ENCODE measurements at regions not wholly inside any gene's neighbourhood (a gene's known extent, or its start where the extent isn't known, plus 50 kb on each side); places are given as distances from the start of the nearest gene placed in this dataset.

GRCh38 chr2:138395565-138396306, 105.8 kb upstream of the SPOPL start:
- TF ChIP-seq EZH2 (IDR thresholded peaks at IDR 0.05; ENCODE audit: insufficient read depth, poor library complexity, severe bottlenecking) (no peak), EZH2phosphoT487 (IDR thresholded peaks at IDR 0.05; ENCODE audit: insufficient read depth, low read depth) (no peak)
- Histone ChIP-seq H3K27ac (peak overlapping the region; percentile 53), H2AFZ (no peak overlapping the region; the same call in 1 of the 2 replicates), H3K27me3 (replicated peaks; ENCODE audit: insufficient read depth) (no peaks in the 10 kb centered on the region), H3K9ac (no peak overlapping the region), H3K9me2 (ENCODE audit: insufficient read depth) (no peaks in the 10 kb centered on the region), H4K20me1 (ENCODE audit: insufficient read depth) (no peaks in the 10 kb centered on the region), H3F3A (ENCODE audit: insufficient read depth) (peaks cover 5% of the 10 kb centered on the region; the same call in 1 of the 2 replicates), H3K9me3 (ENCODE audit: low read depth) (no peaks in the 10 kb centered on the region), H3K4me1 (ENCODE audit: insufficient read depth) (peaks cover 20% of the 10 kb centered on the region), H3K4me3 (no peak overlapping the region), H3K36me3 (ENCODE audit: low read depth) (no peaks in the 10 kb centered on the region), H3K4me2 (ENCODE audit: unreplicated experiment) (no peak overlapping the region), H3K79me2 (ENCODE audit: insufficient read depth) (no peaks in the 10 kb centered on the region)
- peak; percentile 86 for DNase-seq
- 50 to 56% methylated on average over 2 of the region's 2 CpGs for WGBS, 2 experiments (ENCODE audit: low coverage in 1 of 2, low lambda C conversion rate in 2 of 2, missing lambda C conversion rate in 2 of 2)
- in situ Hi-C loops (cut with MboI), result no loop called here

GRCh38 chr2:138396843-138397242, 104.7 kb upstream of the SPOPL start:
- Histone ChIP-seq H2AFZ (no peak overlapping the region), H3K4me2 (ENCODE audit: unreplicated experiment) (no peak overlapping the region), H4K20me1 (ENCODE audit: insufficient read depth) (no peaks in the 10 kb centered on the region), H3K9me2 (ENCODE audit: insufficient read depth) (no peaks in the 10 kb centered on the region), H3K4me1 (ENCODE audit: insufficient read depth) (peaks cover 13% of the 10 kb centered on the region), H3K27me3 (replicated peaks; ENCODE audit: insufficient read depth) (no peaks in the 10 kb centered on the region), H3K79me2 (ENCODE audit: insufficient read depth) (no peaks in the 10 kb centered on the region), H3K27ac (no peak overlapping the region), H3K9ac (no peak overlapping the region), H3K9me3 (ENCODE audit: low read depth) (no peaks in the 10 kb centered on the region), H3K4me3 (no peak overlapping the region), H3K36me3 (ENCODE audit: low read depth) (no peaks in the 10 kb centered on the region), H3F3A (ENCODE audit: insufficient read depth) (peaks cover 5% of the 10 kb centered on the region; the same call in 1 of the 2 replicates)
- in situ Hi-C loops (cut with MboI), result no loop called here
- no peak for TF ChIP-seq EZH2phosphoT487 (IDR thresholded peaks at IDR 0.05; ENCODE audit: insufficient read depth, low read depth)
- TF ChIP-seq EZH2 (IDR thresholded peaks at IDR 0.05; ENCODE audit: insufficient read depth, poor library complexity, severe bottlenecking), result no peak
- 85 to 86% methylated on average over 3 of the region's 3 CpGs for WGBS, 2 experiments (ENCODE audit: low coverage in 1 of 2, low lambda C conversion rate in 2 of 2, missing lambda C conversion rate in 2 of 2)
- no peak for DNase-seq

- Histone ChIP-seq H3K36me3 (ENCODE audit: low read depth) (no peaks in the 10 kb centered on the region), H3K9me2 (ENCODE audit: insufficient read depth) (no peaks in the 10 kb centered on the region), H3K27me3 (replicated peaks; ENCODE audit: insufficient read depth) (no peaks in the 10 kb centered on the region), H3K9me3 (ENCODE audit: low read depth) (no peaks in the 10 kb centered on the region), H2AFZ (no peak overlapping the region), H3K27ac (no peak overlapping the region), H4K20me1 (ENCODE audit: insufficient read depth) (no peaks in the 10 kb centered on the region), H3K79me2 (ENCODE audit: insufficient read depth) (no peaks in the 10 kb centered on the region), H3K4me1 (ENCODE audit: insufficient read depth) (no peaks in the 10 kb centered on the region), H3K4me2 (ENCODE audit: unreplicated experiment) (no peak overlapping the region), H3K4me3 (no peak overlapping the region), H3F3A (ENCODE audit: insufficient read depth) (no peaks in the 10 kb centered on the region), H3K9ac (no peak overlapping the region)
- DNase-seq, result no peak
- in situ Hi-C loops (cut with MboI), result no loop called here
- 50 to 62% methylated on average over 5 of the region's 5 CpGs for WGBS, 2 experiments (ENCODE audit: low coverage in 1 of 2, low lambda C conversion rate in 2 of 2, missing lambda C conversion rate in 2 of 2)
- TF ChIP-seq EZH2phosphoT487 (IDR thresholded peaks at IDR 0.05; ENCODE audit: insufficient read depth, low read depth), result no peak
- no peak for TF ChIP-seq EZH2 (IDR thresholded peaks at IDR 0.05; ENCODE audit: insufficient read depth, poor library complexity, severe bottlenecking)
These were observed 98.1 kb upstream of the SPOPL start for GRCh38 chr2:138403431-138403927.

- 85 to 100% methylated on average over 1 of the region's 1 CpG for WGBS, 2 experiments (ENCODE audit: low coverage in 1 of 2, low lambda C conversion rate in 2 of 2, missing lambda C conversion rate in 2 of 2)
- no peak overlapping the region for H3K4me3 ChIP-seq
- no peak overlapping the region for H2AFZ ChIP-seq
- in situ Hi-C loops (cut with MboI), result no loop called here
- H3K9me3 ChIP-seq (ENCODE audit: low read depth), result no peaks in the 10 kb centered on the region
- H4K20me1 ChIP-seq (ENCODE audit: insufficient read depth), result no peaks in the 10 kb centered on the region
- H3K79me2 ChIP-seq (ENCODE audit: insufficient read depth), result no peaks in the 10 kb centered on the region
- H3K27me3 ChIP-seq (replicated peaks; ENCODE audit: insufficient read depth), result no peaks in the 10 kb centered on the region
- H3F3A ChIP-seq (ENCODE audit: insufficient read depth), result no peaks in the 10 kb centered on the region
- H3K9me2 ChIP-seq (ENCODE audit: insufficient read depth), result no peaks in the 10 kb centered on the region
- H3K4me2 ChIP-seq (ENCODE audit: unreplicated experiment), result no peak overlapping the region
- DNase-seq, result no peak
- TF ChIP-seq EZH2 (IDR thresholded peaks at IDR 0.05; ENCODE audit: insufficient read depth, poor library complexity, severe bottlenecking) (no peak), EZH2phosphoT487 (IDR thresholded peaks at IDR 0.05; ENCODE audit: insufficient read depth, low read depth) (no peak)
- H3K9ac ChIP-seq, result no peak overlapping the region
- H3K36me3 ChIP-seq (ENCODE audit: low read depth), result no peaks in the 10 kb centered on the region
- no peak overlapping the region for H3K27ac ChIP-seq
- peaks cover 7% of the 10 kb centered on the region; the same call in 1 of the 2 replicates for H3K4me1 ChIP-seq (ENCODE audit: insufficient read depth)
These were observed 87.6 kb upstream of the SPOPL start for GRCh38 chr2:138414014-138414413.

Data from GM23248 (cell line).